ENCODE measurements at regions not wholly inside any gene's neighbourhood (a gene's known extent, or its start where the extent isn't known, plus 50 kb on each side); places are given as distances from the start of the nearest gene placed in this dataset.

DNA sequence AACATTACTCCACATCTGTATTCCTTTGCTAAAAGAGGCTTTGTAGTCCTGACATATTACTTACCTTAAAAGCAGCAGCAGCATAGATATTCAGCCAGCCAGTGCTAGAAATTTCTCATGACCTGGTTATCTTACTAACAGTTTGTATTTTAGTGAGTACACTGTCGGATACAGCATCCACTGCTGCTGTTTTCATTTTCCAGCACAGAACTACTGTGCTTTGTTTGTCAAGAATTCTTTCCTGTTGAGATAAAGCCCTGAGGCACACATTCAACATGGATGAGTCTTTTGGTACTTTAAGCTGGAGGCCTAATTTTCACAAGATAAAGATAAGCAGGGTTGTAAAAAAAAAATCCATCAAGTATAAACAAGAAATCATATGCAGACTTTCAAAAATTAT is 311.2 kb upstream of the OPRM1 start:
- Mint-ChIP-seq H3K27me3 (ENCODE audit: unreplicated experiment) (no peaks in the 10 kb centered on the region), H3K4me1 (ENCODE audit: low read depth, unreplicated experiment) (no peaks in the 10 kb centered on the region), H3K36me3 (ENCODE audit: unreplicated experiment) (no peaks in the 10 kb centered on the region), H3K27ac (ENCODE audit: unreplicated experiment) (no peak overlapping the region), H3K9me3 (ENCODE audit: unreplicated experiment) (peaks cover 1% of the 10 kb centered on the region), H3K4me3 (ENCODE audit: unreplicated experiment) (no peak overlapping the region)
- TF ChIP-seq, protein P1, sequence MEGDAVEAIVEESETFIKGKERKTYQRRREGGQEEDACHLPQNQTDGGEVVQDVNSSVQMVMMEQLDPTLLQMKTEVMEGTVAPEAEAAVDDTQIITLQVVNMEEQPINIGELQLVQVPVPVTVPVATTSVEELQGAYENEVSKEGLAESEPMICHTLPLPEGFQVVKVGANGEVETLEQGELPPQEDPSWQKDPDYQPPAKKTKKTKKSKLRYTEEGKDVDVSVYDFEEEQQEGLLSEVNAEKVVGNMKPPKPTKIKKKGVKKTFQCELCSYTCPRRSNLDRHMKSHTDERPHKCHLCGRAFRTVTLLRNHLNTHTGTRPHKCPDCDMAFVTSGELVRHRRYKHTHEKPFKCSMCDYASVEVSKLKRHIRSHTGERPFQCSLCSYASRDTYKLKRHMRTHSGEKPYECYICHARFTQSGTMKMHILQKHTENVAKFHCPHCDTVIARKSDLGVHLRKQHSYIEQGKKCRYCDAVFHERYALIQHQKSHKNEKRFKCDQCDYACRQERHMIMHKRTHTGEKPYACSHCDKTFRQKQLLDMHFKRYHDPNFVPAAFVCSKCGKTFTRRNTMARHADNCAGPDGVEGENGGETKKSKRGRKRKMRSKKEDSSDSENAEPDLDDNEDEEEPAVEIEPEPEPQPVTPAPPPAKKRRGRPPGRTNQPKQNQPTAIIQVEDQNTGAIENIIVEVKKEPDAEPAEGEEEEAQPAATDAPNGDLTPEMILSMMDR (IDR thresholded peaks at IDR 0.05; ENCODE audit: partially characterized antibody, unreplicated experiment): no peak
- DNase-seq: no peak

DNA sequence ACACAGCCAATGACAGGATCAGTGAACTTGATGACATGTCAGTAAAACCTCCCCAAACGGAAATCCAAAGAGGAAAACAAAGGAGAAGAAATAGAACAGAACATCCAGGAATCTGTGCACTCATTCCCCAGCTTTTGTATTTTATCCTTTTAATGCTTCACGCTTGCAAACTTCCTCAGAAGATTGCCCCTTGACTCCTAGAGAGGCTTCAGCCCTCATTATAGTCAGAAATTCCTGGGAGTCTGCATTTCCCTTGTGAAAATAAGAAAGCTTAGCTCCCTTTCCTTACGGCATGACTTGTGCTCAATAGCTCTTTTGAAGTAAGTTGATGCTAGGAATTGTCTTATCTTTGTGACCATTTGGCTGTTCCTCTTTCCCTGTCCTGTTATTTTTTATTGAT is 313.6 kb upstream of the OPRM1 start:
- H3K4me3 Mint-ChIP-seq (ENCODE audit: unreplicated experiment): no peak overlapping the region
- H3K27ac Mint-ChIP-seq (ENCODE audit: unreplicated experiment): no peak overlapping the region
- H3K36me3 Mint-ChIP-seq (ENCODE audit: unreplicated experiment): no peaks in the 10 kb centered on the region
- H3K4me1 Mint-ChIP-seq (ENCODE audit: low read depth, unreplicated experiment): no peaks in the 10 kb centered on the region
- H3K9me3 Mint-ChIP-seq (ENCODE audit: unreplicated experiment): no peaks in the 10 kb centered on the region
- DNase-seq: no peak
- TF ChIP-seq, protein P1 (IDR thresholded peaks at IDR 0.05; ENCODE audit: partially characterized antibody, unreplicated experiment): no peak
- H3K27me3 Mint-ChIP-seq (ENCODE audit: unreplicated experiment): peaks cover 1% of the 10 kb centered on the region

DNA sequence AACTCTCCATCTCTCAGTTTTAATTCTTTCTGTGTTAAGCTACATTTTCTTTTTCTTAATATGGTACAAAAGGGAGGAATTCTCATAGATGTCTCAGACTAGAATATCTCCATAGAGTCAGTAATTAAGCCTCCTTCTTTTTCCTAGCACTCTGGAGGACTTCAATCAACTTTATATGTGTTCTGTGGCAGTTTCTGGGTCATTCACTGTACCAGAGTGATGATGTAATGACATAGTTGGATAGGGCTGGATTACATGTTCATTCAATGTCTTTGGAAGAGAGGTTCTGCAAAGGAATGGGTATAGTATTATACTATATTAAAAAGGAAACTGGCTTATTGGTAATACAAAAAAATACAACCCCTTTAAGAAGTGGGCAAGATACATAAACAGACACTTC is 318.3 kb upstream of the OPRM1 start:
- no peaks in the 10 kb centered on the region for H3K36me3 Mint-ChIP-seq (ENCODE audit: unreplicated experiment)
- peaks cover 5% of the 10 kb centered on the region for H3K4me1 Mint-ChIP-seq (ENCODE audit: low read depth, unreplicated experiment)
- H3K9me3 Mint-ChIP-seq (ENCODE audit: unreplicated experiment): no peaks in the 10 kb centered on the region
- no peak for DNase-seq
- TF ChIP-seq, protein P1 (IDR thresholded peaks at IDR 0.05; ENCODE audit: partially characterized antibody, unreplicated experiment): no peak
- H3K4me3 Mint-ChIP-seq (ENCODE audit: unreplicated experiment): no peak overlapping the region
- peaks cover 1% of the 10 kb centered on the region for H3K27me3 Mint-ChIP-seq (ENCODE audit: unreplicated experiment)
- H3K27ac Mint-ChIP-seq (ENCODE audit: unreplicated experiment): no peak overlapping the region

DNA sequence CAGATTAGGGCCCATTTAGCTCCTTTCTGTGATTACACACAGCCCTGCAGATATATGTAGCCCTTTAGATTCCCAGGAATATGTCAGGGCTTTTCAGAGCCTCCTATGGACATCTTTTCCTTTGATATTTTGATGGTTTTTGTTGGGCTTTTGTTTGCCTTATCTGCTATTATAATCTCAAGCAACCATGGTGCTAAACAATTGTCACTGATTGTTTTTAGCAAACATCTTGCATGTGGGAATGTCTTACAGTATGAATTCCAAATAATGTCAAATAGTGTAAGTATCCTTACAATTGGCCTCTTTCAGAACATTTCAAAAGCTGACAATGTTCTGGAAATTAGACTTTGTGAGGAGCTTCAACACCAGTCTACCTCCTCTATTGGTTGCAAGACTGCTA is 333.6 kb upstream of the OPRM1 start:
- no peak overlapping the region for H3K27ac Mint-ChIP-seq (ENCODE audit: unreplicated experiment)
- TF ChIP-seq, protein P1 (IDR thresholded peaks at IDR 0.05; ENCODE audit: partially characterized antibody, unreplicated experiment): no peak
- no peak overlapping the region for H3K4me3 Mint-ChIP-seq (ENCODE audit: unreplicated experiment)
- H3K27me3 Mint-ChIP-seq (ENCODE audit: unreplicated experiment): no peaks in the 10 kb centered on the region
- no peaks in the 10 kb centered on the region for H3K36me3 Mint-ChIP-seq (ENCODE audit: unreplicated experiment)
- no peaks in the 10 kb centered on the region for H3K9me3 Mint-ChIP-seq (ENCODE audit: unreplicated experiment)
- H3K4me1 Mint-ChIP-seq (ENCODE audit: low read depth, unreplicated experiment): no peaks in the 10 kb centered on the region
- DNase-seq: no peak

DNA sequence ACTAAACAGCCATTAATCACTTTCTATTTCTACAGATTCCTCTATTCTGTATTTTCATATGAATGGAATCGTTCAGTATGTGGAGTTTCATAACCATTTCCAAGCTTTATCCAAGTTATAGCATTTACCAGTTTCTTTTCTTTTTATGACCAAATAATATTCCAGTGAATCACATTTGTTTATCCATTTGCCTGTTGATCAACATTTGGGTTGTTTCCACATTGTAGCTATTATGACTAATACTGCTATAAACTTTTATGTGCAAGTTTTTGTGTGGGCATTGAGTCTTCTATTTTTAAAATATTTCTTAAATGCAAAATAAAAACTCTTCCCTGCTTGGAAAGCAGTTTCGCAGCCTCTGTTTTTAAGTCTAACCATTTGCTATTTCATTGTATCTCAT is 336.4 kb upstream of the OPRM1 start:
- no peak for DNase-seq
- TF ChIP-seq, protein P1 (IDR thresholded peaks at IDR 0.05; ENCODE audit: partially characterized antibody, unreplicated experiment): no peak
- no peaks in the 10 kb centered on the region for H3K36me3 Mint-ChIP-seq (ENCODE audit: unreplicated experiment)
- H3K27me3 Mint-ChIP-seq (ENCODE audit: unreplicated experiment): no peaks in the 10 kb centered on the region
- no peaks in the 10 kb centered on the region for H3K9me3 Mint-ChIP-seq (ENCODE audit: unreplicated experiment)
- no peak overlapping the region for H3K27ac Mint-ChIP-seq (ENCODE audit: unreplicated experiment)
- no peak overlapping the region for H3K4me3 Mint-ChIP-seq (ENCODE audit: unreplicated experiment)
- H3K4me1 Mint-ChIP-seq (ENCODE audit: low read depth, unreplicated experiment): no peaks in the 10 kb centered on the region
